ENCODE measurements at regions not wholly inside any gene's neighbourhood (a gene's known extent, or its start where the extent isn't known, plus 50 kb on each side); places are given as distances from the start of the nearest gene placed in this dataset.

DNA sequence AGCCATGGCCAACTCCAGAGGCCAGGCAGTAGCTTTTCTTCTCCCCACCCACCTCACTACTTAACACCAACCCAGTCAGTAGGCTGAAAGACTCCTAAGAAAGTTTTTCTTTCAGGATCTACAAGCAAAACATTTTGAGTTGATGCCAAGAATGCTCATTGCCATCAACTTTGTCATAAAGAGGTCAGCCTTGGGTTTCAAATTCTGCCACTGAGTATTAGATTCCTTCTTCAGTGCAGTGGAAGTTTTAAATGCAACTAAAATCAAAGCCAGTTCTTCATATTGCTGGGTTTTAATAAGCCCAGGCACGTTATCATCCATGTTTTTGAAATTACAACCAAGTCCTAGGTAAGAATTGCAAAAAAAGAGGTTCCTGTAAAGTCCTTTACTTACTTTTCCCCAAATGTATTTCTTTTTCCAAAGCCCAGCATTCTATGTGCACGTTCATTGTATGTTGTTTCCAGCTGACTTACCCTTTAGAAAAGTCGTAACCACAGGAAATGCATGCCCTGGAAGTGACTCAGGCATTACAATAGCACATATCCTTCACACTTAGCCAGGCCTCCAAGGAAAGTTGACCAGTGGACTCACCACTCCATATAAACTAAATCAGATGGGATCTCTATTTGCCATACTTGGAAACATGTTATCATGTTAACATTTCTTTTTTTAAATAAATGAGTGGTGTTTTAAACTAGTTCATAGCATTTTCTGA is 229.9 kb downstream of the SOX3 start:
- no peaks in the 10 kb centered on the region for H3K4me1 ChIP-seq (ENCODE audit: insufficient read depth, low read length, poor library complexity, severe bottlenecking)
- BruUV-seq (replicated peaks): no TSS peak
- H3K27ac ChIP-seq (ENCODE audit: low read depth, low read length, poor library complexity, severe bottlenecking): no peak overlapping the region
- ChIA-PET CTCF (no interaction called here), POLR2A (ENCODE audit: low non-redundant PET) (no interaction called here)
- H3K36me3 ChIP-seq (ENCODE audit: insufficient read depth, low read length, poor library complexity, severe bottlenecking): no peaks in the 10 kb centered on the region
- intact Hi-C loops (cut with micrococcal nuclease; ENCODE audit: unreplicated experiment): no loop called here
- H3K27me3 ChIP-seq (replicated peaks; ENCODE audit: insufficient read depth, low read depth, low read length, poor library complexity): no peaks in the 10 kb centered on the region
- peak; percentile 19 for DNase-seq (ENCODE audit: low spot score)
- no peak overlapping the region for H3K4me3 ChIP-seq (ENCODE audit: low read depth, low read length, poor library complexity, severe bottlenecking)
- H3K9me3 ChIP-seq (ENCODE audit: low read depth, low read length, poor library complexity, severe bottlenecking): no peaks in the 10 kb centered on the region
- TF ChIP-seq EZH2 (IDR thresholded peaks at IDR 0.05; ENCODE audit: borderline replicate concordance, low read depth, low read length, poor library complexity, severe bottlenecking): no peak

DNA sequence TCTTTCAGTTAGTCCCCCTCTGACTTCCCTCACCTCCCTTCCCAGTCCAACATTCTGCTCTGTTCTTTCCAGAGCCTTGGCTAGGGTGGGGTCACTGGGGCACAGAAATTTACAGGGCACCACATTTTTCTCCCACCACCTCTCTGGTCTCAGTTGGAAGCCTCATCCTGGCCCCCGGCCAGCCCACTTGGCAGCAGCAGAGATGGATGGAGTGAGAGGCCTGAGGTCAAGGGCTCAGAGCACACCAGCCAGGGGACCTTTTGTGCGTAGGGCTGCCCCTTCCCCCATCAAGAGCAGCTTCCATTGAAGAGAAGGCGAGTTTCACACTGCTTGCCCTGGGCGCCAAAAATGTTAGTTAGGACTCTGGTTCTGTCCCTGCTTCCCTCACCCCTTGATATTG is 230.9 kb downstream of the SOX3 start:
- intact Hi-C loops (cut with micrococcal nuclease; ENCODE audit: unreplicated experiment): no loop called here
- no peak overlapping the region for H3K27ac ChIP-seq (ENCODE audit: low read depth, low read length, poor library complexity, severe bottlenecking)
- no peak for DNase-seq (ENCODE audit: low spot score)
- ChIA-PET POLR2A (ENCODE audit: low non-redundant PET) (no interaction called here), CTCF (no interaction called here)
- TF ChIP-seq, protein P1, sequence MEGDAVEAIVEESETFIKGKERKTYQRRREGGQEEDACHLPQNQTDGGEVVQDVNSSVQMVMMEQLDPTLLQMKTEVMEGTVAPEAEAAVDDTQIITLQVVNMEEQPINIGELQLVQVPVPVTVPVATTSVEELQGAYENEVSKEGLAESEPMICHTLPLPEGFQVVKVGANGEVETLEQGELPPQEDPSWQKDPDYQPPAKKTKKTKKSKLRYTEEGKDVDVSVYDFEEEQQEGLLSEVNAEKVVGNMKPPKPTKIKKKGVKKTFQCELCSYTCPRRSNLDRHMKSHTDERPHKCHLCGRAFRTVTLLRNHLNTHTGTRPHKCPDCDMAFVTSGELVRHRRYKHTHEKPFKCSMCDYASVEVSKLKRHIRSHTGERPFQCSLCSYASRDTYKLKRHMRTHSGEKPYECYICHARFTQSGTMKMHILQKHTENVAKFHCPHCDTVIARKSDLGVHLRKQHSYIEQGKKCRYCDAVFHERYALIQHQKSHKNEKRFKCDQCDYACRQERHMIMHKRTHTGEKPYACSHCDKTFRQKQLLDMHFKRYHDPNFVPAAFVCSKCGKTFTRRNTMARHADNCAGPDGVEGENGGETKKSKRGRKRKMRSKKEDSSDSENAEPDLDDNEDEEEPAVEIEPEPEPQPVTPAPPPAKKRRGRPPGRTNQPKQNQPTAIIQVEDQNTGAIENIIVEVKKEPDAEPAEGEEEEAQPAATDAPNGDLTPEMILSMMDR (conservative IDR thresholded peaks at IDR 0.05; ENCODE audit: low read depth, low read length): no peak
- TF ChIP-seq EZH2 (IDR thresholded peaks at IDR 0.05; ENCODE audit: borderline replicate concordance, low read depth, low read length, poor library complexity, severe bottlenecking): no peak
- no peaks in the 10 kb centered on the region for H3K27me3 ChIP-seq (replicated peaks; ENCODE audit: insufficient read depth, low read depth, low read length, poor library complexity)
- no peaks in the 10 kb centered on the region for H3K36me3 ChIP-seq (ENCODE audit: insufficient read depth, low read length, poor library complexity, severe bottlenecking)
- no peaks in the 10 kb centered on the region for H3K4me1 ChIP-seq (ENCODE audit: insufficient read depth, low read length, poor library complexity, severe bottlenecking)
- BruUV-seq (replicated peaks): no TSS peak
- no peaks in the 10 kb centered on the region for H3K9me3 ChIP-seq (ENCODE audit: low read depth, low read length, poor library complexity, severe bottlenecking)
- H3K4me3 ChIP-seq (ENCODE audit: low read depth, low read length, poor library complexity, severe bottlenecking): no peak overlapping the region

DNA sequence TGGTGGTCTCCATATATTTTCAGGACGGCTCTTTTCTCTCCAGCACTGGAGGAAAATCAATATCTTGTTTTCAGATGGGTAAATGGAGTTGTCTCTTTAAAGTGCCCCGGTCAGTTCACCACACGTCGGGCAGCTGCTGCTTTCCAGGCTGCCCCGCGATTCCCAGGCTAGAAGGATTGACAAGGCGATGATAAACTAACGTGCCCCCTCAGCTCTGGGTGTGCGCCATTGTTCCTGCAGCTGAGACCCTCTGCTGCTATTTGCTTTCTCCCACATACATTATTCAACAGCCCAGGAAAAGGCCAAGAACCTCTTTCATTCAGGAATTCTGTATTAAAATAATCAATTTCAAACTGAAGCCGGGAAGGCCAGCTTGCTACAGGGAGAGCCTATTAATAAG is 254.5 kb downstream of the SOX3 start:
- intact Hi-C loops (cut with micrococcal nuclease; ENCODE audit: unreplicated experiment): no loop called here
- BruUV-seq (replicated peaks): no TSS peak
- DNase-seq (ENCODE audit: low spot score): no peak
- H3K9me3 ChIP-seq (ENCODE audit: low read depth, low read length, poor library complexity, severe bottlenecking): no peaks in the 10 kb centered on the region
- H3K27ac ChIP-seq (ENCODE audit: low read depth, low read length, poor library complexity, severe bottlenecking): no peak overlapping the region
- H3K4me3 ChIP-seq (ENCODE audit: low read depth, low read length, poor library complexity, severe bottlenecking): no peak overlapping the region
- H3K36me3 ChIP-seq (ENCODE audit: insufficient read depth, low read length, poor library complexity, severe bottlenecking): no peaks in the 10 kb centered on the region
- H3K27me3 ChIP-seq (replicated peaks; ENCODE audit: insufficient read depth, low read depth, low read length, poor library complexity): peaks cover 42% of the 10 kb centered on the region
- no peaks in the 10 kb centered on the region for H3K4me1 ChIP-seq (ENCODE audit: insufficient read depth, low read length, poor library complexity, severe bottlenecking)
- TF ChIP-seq, protein P1 (conservative IDR thresholded peaks at IDR 0.05; ENCODE audit: low read depth, low read length): no peak
- TF ChIP-seq EZH2 (IDR thresholded peaks at IDR 0.05; ENCODE audit: borderline replicate concordance, low read depth, low read length, poor library complexity, severe bottlenecking): no peak
- CTCF ChIA-PET: no interaction called here
- POLR2A ChIA-PET (ENCODE audit: low non-redundant PET): no interaction called here

DNA sequence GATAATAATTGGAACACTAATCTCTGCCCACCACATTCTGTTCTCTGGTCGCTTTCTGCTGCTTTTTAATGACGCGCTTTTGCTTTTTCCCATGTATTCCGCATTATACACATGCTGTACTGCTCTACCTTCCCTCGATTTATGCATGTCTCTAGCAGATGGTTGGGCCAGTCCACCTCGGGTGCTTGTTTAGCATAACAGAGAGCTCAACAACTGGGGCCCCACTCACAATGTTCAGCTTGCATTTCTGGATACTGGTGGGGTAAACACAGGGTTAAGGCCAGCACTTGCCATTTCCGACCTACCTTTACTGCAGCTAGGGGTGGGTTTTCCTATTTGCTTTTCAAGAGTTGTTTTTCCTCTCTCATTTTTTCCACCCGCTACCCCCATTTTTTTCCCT is 255.8 kb downstream of the SOX3 start:
- H3K4me1 ChIP-seq (ENCODE audit: insufficient read depth, low read length, poor library complexity, severe bottlenecking): no peaks in the 10 kb centered on the region
- no peak for DNase-seq (ENCODE audit: low spot score)
- TF ChIP-seq EZH2 (IDR thresholded peaks at IDR 0.05; ENCODE audit: borderline replicate concordance, low read depth, low read length, poor library complexity, severe bottlenecking): no peak
- TF ChIP-seq, protein P1 (conservative IDR thresholded peaks at IDR 0.05; ENCODE audit: low read depth, low read length): no peak
- ChIA-PET CTCF (no interaction called here), POLR2A (ENCODE audit: low non-redundant PET) (no interaction called here)
- no peak overlapping the region for H3K4me3 ChIP-seq (ENCODE audit: low read depth, low read length, poor library complexity, severe bottlenecking)
- no peaks in the 10 kb centered on the region for H3K9me3 ChIP-seq (ENCODE audit: low read depth, low read length, poor library complexity, severe bottlenecking)
- BruUV-seq (replicated peaks): no TSS peak
- intact Hi-C loops (cut with micrococcal nuclease; ENCODE audit: unreplicated experiment): no loop called here
- no peak overlapping the region for H3K27ac ChIP-seq (ENCODE audit: low read depth, low read length, poor library complexity, severe bottlenecking)
- H3K36me3 ChIP-seq (ENCODE audit: insufficient read depth, low read length, poor library complexity, severe bottlenecking): no peaks in the 10 kb centered on the region
- H3K27me3 ChIP-seq (replicated peaks; ENCODE audit: insufficient read depth, low read depth, low read length, poor library complexity): peaks cover 46% of the 10 kb centered on the region
